Testis (tissue), 2 donors: ENCODE measurements at regions not wholly inside any gene's neighbourhood (a gene's known extent, or its start where the extent isn't known, plus 50 kb on each side); places are given as distances from the start of the nearest gene placed in this dataset.
"Not testable (repeated sequence)": the region's sequence is repeated elsewhere in the genome, so short reads cannot be mapped to it uniquely, and the experiment has no call there.

ENCODE experiments used
- DNase-seq: peaks from one replicate; pipeline ENCODE4 v3.0.0-alpha.2; 2019
- H3K27ac ChIP-seq, 2 donors: fragments of 200-600 bp; sonication (generic); one replicate each; pipeline ENCODE4 v1.5.1; 2019
- H3K27me3 ChIP-seq: fragments of 200-600 bp; sonication (generic); one replicate; pipeline ENCODE4 v1.5.1; 2019
- H3K36me3 ChIP-seq: fragments of 200-600 bp; sonication (generic); one replicate; pipeline ENCODE4 v1.5.1; 2017; ENCODE audit warnings: low read depth; ENCODE audit errors: missing control alignments
- H3K4me1 ChIP-seq: fragments of 200-600 bp; sonication (generic); one replicate; pipeline ENCODE4 v1.5.1; 2019
- H3K4me3 ChIP-seq, 2 donors: fragments of 200-600 bp; sonication (generic); one replicate each; pipeline ENCODE4 v1.5.1; 2017 to 2019
- H3K9me3 ChIP-seq: fragments of 200-600 bp; sonication (generic); one replicate; pipeline ENCODE4 v1.5.1; 2017
- POLR2A ChIP-seq: fragments of 450-650 bp; IDR thresholded peaks from one replicate; pipeline ENCODE4 v1.6.1; 2017; ENCODE audit warnings: antibody characterized with exemption, mild to moderate bottlenecking, moderate library complexity
- WGBS, 2 donors: methylation state at CpG; one replicate each; pipeline ENCODE4 v1.1.5; 2018; 5-methylcytosine and 5-hydroxymethylcytosine counted together
- intact Hi-C: fragments of 100-400 bp; cut with DNase I; formaldehyde crosslinking; loops from one replicate; pipeline ENCODE4 v1.15.1; 2023; ENCODE audit warnings: low total_unique reads
- TF ChIP-seq, protein P1 (sequence below), 3 experiments: fragments of 450-650 bp in 2 of 3; fragments of 200-600 bp in 1 of 3; sonication (generic) in 1 of 3; IDR thresholded peaks; one replicate each; pipeline ENCODE4 v1.5.1; 2016 to 2019; ENCODE audit warnings: antibody characterized with exemption in 3 of 3, mild to moderate bottlenecking in 2 of 3, moderate library complexity in 1 of 3

DNA sequence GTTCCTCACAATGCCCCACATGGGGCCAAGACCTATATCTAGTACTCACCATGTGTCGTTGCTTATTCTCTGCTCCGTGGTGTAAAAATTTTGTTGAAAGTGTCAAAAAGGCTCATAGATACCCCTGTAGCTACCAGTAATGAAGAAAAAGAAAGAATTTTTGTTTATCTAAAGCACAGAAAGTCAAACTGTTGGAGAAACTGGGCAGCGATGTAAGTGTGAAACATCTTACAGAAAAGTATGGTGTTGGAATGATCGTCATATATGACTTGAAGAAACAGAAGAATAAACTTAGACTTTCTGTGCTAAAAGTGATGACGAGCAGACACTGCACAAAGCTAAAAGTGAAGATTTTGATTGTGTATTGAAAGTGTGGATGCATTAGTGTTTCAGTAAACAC lies 626.6 kb upstream of the GHITM start:
- Histone ChIP-seq H3K27ac (no peak overlapping the region), H3K36me3 (no peaks in the 10 kb centered on the region), H3K4me1 (no peaks in the 10 kb centered on the region), H3K9me3 (no peaks in the 10 kb centered on the region), H3K4me3 (no peak overlapping the region), H3K27me3 (no peaks in the 10 kb centered on the region)
- no peak for DNase-seq
- intact Hi-C loops = no loop called here
- TF ChIP-seq, protein P1, sequence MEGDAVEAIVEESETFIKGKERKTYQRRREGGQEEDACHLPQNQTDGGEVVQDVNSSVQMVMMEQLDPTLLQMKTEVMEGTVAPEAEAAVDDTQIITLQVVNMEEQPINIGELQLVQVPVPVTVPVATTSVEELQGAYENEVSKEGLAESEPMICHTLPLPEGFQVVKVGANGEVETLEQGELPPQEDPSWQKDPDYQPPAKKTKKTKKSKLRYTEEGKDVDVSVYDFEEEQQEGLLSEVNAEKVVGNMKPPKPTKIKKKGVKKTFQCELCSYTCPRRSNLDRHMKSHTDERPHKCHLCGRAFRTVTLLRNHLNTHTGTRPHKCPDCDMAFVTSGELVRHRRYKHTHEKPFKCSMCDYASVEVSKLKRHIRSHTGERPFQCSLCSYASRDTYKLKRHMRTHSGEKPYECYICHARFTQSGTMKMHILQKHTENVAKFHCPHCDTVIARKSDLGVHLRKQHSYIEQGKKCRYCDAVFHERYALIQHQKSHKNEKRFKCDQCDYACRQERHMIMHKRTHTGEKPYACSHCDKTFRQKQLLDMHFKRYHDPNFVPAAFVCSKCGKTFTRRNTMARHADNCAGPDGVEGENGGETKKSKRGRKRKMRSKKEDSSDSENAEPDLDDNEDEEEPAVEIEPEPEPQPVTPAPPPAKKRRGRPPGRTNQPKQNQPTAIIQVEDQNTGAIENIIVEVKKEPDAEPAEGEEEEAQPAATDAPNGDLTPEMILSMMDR (IDR thresholded peaks at IDR 0.05) = no peak
- no peak for TF ChIP-seq POLR2A
- 97% methylated on average over 5 of the region's 5 CpGs for WGBS, 2 donors

DNA sequence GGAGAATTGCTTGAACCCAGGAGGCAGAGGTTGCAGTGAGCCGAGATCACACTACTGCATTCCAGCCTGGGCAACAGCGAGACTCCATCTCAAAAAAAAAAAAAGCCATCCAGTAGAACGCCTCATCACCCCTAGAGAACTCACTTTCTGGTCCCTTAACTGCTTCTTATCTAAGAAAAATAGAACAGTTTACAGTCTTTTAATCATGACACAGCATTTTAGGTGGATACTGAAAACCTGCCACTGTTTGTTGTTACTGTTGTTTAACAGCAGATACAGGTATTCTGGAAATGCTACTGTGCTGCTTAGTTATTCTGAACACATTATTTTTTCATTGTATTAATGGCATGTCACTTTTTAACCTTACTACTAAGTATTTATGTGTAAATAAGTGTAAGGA lies 624.3 kb upstream of the GHITM start:
- Histone ChIP-seq H3K4me1 (no peaks in the 10 kb centered on the region), H3K9me3 (no peaks in the 10 kb centered on the region), H3K4me3 (no peak overlapping the region), H3K36me3 (no peaks in the 10 kb centered on the region), H3K27me3 (no peaks in the 10 kb centered on the region), H3K27ac (no peak overlapping the region)
- DNase-seq = no peak
- TF ChIP-seq, protein P1 (IDR thresholded peaks at IDR 0.05) = no peak
- TF ChIP-seq POLR2A = no peak
- 65 to 89% methylated on average over 3 of the region's 3 CpGs for WGBS, 2 donors
- intact Hi-C loops = no loop called here

DNA sequence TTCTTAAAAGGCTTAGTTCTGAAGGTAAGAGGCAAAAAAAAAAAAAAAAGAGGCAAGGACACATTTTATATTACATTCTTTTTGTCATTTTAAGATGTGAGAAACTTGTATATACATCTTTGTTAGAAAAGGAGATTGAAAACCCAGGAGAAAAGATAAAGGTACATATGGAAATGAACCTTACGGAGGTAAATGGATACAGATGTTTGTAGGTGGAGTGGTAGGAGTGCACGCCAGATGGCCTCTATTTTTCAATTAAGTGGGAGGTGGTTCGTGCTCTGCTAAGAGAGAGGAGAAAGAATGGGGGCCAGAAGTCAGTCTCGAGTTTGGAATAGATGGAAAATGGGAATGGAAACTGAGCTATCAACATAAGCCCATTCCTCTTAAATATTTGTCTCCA lies 622.5 kb upstream of the GHITM start:
- Histone ChIP-seq H3K27ac (no peak overlapping the region), H3K4me1 (no peaks in the 10 kb centered on the region), H3K36me3 (no peaks in the 10 kb centered on the region), H3K9me3 (no peaks in the 10 kb centered on the region), H3K4me3 (no peak overlapping the region), H3K27me3 (no peaks in the 10 kb centered on the region)
- 87 to 89% methylated on average over 4 of the region's 4 CpGs for WGBS, 2 donors
- intact Hi-C loops = no loop called here
- TF ChIP-seq, protein P1 (IDR thresholded peaks at IDR 0.05) = no peak
- TF ChIP-seq POLR2A = no peak
- no peak for DNase-seq

DNA sequence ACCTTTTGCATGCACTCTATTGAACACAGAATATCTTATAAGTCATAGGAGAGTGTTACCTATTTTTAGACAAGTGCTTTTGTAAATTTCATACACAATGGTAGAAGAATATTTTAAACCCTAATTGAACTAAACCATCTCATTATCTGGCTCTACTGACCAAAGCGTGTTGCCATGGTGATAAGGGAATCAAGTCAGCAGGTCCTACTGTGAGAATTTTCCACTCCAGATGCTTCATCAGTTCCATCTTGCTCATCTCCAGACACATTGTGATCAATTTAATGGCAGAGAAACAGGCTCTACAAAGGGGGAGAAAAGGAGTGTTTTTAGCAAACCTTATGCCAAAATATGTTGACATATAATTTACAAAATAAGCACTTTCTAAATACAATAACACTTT lies 621.9 kb upstream of the GHITM start:
- Histone ChIP-seq H3K4me3 (no peak overlapping the region), H3K27ac (no peak overlapping the region), H3K9me3 (no peaks in the 10 kb centered on the region), H3K4me1 (no peaks in the 10 kb centered on the region), H3K27me3 (no peaks in the 10 kb centered on the region), H3K36me3 (no peaks in the 10 kb centered on the region)
- intact Hi-C loops = no loop called here
- TF ChIP-seq POLR2A = no peak
- TF ChIP-seq, protein P1 (IDR thresholded peaks at IDR 0.05) = no peak
- DNase-seq = no peak
- 76 to 89% methylated on average over 1 of the region's 1 CpG for WGBS, 2 donors

DNA sequence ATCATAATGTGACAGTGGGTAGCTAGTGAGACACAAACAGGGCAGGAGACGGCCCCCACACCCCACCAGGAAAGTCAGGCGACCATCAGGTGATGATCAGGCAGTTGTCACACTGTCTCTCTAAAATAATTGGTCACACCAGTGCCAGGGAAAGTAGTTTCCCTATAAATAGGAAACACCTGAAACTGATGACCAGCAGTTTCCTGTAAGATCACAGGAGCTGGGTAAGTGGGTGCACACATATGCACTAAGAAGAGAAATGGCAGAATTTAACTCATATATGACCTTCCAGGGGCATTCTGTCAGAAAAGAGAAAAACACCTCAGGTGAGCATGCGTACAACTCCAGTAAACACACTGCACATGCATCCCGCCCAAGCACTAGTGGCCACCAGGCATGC lies 620.5 kb upstream of the GHITM start:
- H3K27ac ChIP-seq = no peak overlapping the region
- no peak overlapping the region for H3K4me3 ChIP-seq
- no peaks in the 10 kb centered on the region for H3K4me1 ChIP-seq
- WGBS, 2 donors = 82 to 93% methylated on average over 4 of the region's 4 CpGs
- no peaks in the 10 kb centered on the region for H3K9me3 ChIP-seq
- TF ChIP-seq POLR2A = no peak
- TF ChIP-seq, protein P1 (IDR thresholded peaks at IDR 0.05) = no peak
- H3K36me3 ChIP-seq = no peaks in the 10 kb centered on the region
- H3K27me3 ChIP-seq = no peaks in the 10 kb centered on the region
- no peak for DNase-seq
- intact Hi-C loops = no loop called here

DNA sequence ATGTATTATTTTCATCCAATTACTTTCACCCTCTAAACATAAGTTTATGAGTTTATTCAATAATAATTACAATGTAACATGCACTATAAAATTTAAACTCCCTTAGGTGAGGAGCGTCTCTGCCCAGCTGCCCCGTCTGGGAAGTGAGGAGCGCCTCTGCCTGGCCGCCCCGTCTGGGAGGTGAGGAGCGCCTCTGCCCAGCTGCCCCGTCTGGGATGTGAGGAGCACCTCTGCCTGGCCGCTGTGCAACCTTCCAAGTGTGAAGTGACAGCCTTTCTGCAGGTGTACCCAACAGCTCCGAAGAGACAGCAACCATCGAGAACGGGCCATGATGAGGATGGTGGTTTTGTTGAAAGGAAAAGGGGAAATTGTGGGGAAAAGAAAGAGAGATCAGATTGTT lies 618.9 kb upstream of the GHITM start:
- H3K27ac ChIP-seq, H3K4me1 ChIP-seq, H3K36me3 ChIP-seq, H3K9me3 ChIP-seq, DNase-seq, intact Hi-C loops, H3K27me3 ChIP-seq, H3K4me3 ChIP-seq: not testable (repeated sequence)
- WGBS, 2 donors = 84 to 97% methylated on average over 11 of the region's 11 CpGs
